Ovary (tissue), 3 donors: ENCODE measurements at regions not wholly inside any gene's neighbourhood (a gene's known extent, or its start where the extent isn't known, plus 50 kb on each side); places are given as distances from the start of the nearest gene placed in this dataset.

Experiments used
- EP300 ChIP-seq: sonication (generic); formaldehyde crosslinking; IDR thresholded peaks from one replicate; pipeline ENCODE4 v1.6.1; 2017; ENCODE audit warnings: antibody characterized with exemption
- POLR2A ChIP-seq: fragments of 450-650 bp; IDR thresholded peaks from one replicate; pipeline ENCODE4 v1.6.1; 2017; ENCODE audit warnings: antibody characterized with exemption, mild to moderate bottlenecking, moderate library complexity
- TF ChIP-seq, protein P1 (sequence below), 3 donors: fragments of 450-650 bp in 2 of 3; fragments of 200-600 bp in 1 of 3; IDR thresholded peaks; one replicate each; pipeline versions ENCODE4 v1.5.1 to v1.8.0; 2016 to 2022; ENCODE audit warnings: antibody characterized with exemption in 3 of 3, mild to moderate bottlenecking in 1 of 3
- donor health status: DM: no; HTN: no; CAD: no.

DNA sequence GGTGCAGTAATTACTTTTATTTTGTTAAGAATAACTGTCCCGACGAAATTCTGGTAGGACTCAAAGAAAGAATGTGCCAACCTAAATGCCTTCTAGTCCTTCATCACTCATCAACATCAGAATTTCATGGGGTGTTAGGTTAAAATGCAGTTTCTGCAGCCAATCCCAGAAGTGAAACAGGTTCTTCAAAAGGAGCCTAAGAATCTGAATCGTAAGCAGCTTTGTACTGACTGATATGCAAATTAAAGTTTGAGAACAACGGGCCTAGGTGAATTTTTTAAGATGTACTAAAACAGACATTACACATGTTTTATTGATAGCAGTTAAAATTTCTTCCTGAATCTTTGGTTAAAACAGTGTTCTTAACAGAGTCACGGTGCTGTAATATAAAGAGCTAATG lies 140.3 kb upstream of the ZC3H15 start:
- TF ChIP-seq, protein P1, sequence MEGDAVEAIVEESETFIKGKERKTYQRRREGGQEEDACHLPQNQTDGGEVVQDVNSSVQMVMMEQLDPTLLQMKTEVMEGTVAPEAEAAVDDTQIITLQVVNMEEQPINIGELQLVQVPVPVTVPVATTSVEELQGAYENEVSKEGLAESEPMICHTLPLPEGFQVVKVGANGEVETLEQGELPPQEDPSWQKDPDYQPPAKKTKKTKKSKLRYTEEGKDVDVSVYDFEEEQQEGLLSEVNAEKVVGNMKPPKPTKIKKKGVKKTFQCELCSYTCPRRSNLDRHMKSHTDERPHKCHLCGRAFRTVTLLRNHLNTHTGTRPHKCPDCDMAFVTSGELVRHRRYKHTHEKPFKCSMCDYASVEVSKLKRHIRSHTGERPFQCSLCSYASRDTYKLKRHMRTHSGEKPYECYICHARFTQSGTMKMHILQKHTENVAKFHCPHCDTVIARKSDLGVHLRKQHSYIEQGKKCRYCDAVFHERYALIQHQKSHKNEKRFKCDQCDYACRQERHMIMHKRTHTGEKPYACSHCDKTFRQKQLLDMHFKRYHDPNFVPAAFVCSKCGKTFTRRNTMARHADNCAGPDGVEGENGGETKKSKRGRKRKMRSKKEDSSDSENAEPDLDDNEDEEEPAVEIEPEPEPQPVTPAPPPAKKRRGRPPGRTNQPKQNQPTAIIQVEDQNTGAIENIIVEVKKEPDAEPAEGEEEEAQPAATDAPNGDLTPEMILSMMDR (IDR thresholded peaks at IDR 0.05): no peak
- no peak for TF ChIP-seq EP300
- TF ChIP-seq POLR2A: no peak
